Middle frontal gyrus (tissue), 1 donor: ENCODE measurements at regions not wholly inside any gene's neighbourhood (a gene's known extent, or its start where the extent isn't known, plus 50 kb on each side); places are given as distances from the start of the nearest gene placed in this dataset.

Experiments
- DNase-seq: peaks from one replicate; pipeline ENCODE4 v3.0.0-alpha.2; 2015; ENCODE audit warnings: low spot score; ENCODE audit errors: extremely low spot score

- DNase-seq, result no peak
Measured at GRCh38 chr6:3643921-3644738, 107.4 kb downstream of the PXDC1 start.

- no peak for DNase-seq
Measured at GRCh38 chr6:3640868-3641267, 110.6 kb downstream of the PXDC1 start.

GRCh38 chr6:3638662-3639061 is 112.9 kb downstream of the PXDC1 start:
- no peak for DNase-seq

GRCh38 chr6:3636060-3636459 is 115.5 kb downstream of the PXDC1 start:
- DNase-seq, result no peak

DNA sequence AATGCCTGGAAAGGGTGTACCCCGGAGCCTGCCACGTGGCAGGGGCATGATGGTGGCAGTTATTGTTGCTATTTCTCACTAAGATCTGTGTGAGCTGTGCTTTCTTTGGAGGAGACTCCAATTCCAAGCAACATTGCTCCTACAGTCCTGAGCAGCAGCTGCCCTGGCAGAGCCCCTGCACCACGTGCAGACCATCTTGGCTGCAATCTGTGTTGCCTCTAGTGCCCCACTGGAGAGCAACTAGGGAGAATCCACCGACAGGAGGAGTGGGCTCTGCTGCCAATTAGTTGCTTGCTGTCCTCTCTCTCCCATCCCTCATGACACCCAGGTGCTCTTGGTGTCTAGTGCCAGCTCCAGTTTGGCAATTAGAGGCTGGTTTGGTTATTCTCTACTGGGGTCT is 116.0 kb downstream of the PXDC1 start:
- no peak for DNase-seq

DNA sequence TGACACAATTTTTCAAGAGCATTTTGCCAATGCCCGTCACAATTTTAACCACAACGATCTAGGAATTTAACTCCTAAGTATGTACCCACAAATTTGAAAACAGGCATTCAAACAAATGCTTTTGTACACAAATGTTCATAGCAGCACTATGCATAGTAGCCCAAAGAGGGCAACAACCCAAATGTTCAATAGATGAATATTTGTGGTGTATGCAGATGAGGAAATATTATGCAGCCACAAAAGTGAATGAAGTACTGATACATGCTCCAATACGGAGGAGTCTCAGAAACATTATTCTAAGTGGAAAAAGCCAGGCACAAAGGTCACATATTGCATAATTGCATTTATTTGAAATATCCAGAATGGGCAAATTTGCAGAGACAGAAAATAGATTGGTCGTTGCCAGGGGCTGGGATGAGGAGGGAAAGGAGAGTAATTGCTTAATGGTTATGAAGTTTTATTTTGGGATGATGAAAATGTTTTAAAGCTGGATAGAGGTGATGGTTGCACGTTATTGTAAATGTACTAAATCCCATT is 117.2 kb downstream of the PXDC1 start:
- DNase-seq, result no peak

DNA sequence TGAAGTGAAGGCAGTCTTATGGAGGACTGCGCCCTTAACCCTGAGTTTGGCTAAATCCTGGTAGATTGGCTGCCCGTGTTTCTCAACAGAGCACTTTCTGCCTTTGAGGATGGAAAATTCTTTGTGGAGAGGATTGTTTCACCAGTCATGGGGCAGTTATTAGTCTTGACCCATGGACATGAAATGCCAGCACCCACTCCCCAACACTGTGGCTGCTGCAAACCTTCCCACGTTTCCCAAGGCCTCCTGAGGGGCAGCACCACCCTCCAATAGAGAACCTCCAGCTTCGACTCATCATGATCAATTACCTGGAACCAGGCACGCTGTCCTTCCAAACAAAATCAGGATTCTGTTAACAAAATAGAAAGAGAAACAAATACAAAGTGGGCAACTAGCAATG is 117.8 kb downstream of the PXDC1 start:
- DNase-seq, result no peak

- no peak for DNase-seq
Measured at GRCh38 chr6:3631877-3632276, 119.6 kb downstream of the PXDC1 start.

DNA sequence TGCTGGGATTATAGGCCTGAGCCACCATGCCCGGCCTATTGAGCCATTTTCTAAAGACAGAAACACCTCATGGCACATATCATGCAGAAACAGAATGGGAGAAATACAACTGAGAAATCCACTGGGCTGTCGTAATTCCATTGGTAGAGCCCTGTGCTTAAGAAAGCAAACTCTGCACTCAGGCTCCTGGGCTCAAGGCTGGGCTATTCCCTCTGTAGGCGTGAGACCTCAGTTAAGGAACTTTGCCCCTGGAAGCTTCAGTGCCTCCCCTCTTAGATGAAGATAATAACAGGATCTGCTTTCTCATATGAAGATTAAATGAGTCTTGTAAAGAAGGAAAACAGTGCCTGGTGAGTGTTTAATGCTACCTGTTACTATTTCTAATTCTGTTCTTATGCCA is 120.3 kb downstream of the PXDC1 start:
- DNase-seq, result no peak

DNA sequence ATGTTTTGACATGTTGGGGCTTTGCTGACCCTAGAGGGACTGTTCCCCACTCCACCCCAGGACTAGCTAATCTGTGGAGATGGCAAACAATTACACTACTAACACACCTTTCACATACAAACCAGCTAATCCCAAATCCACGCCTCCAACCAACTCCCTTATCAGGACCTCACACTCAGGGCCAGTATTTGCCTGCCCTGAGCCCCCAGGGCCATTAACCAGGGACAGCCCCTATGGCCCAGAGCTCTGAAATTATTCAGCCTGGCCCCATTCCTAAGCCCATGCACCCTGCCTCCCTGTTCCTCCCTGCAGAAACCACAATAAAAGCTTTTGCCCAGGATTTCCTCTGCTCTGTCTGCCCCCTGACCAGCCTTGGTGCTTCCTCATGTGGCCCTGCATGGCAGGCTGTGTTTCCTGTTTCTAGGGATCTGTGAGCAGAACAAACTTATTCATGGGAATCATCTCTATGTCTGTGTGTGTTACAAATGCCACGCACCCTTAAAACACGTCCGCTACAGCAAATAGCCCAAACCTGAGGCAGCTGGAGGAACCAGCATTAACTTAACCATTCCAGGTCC is 121.2 kb downstream of the PXDC1 start:
- no peak for DNase-seq

DNA sequence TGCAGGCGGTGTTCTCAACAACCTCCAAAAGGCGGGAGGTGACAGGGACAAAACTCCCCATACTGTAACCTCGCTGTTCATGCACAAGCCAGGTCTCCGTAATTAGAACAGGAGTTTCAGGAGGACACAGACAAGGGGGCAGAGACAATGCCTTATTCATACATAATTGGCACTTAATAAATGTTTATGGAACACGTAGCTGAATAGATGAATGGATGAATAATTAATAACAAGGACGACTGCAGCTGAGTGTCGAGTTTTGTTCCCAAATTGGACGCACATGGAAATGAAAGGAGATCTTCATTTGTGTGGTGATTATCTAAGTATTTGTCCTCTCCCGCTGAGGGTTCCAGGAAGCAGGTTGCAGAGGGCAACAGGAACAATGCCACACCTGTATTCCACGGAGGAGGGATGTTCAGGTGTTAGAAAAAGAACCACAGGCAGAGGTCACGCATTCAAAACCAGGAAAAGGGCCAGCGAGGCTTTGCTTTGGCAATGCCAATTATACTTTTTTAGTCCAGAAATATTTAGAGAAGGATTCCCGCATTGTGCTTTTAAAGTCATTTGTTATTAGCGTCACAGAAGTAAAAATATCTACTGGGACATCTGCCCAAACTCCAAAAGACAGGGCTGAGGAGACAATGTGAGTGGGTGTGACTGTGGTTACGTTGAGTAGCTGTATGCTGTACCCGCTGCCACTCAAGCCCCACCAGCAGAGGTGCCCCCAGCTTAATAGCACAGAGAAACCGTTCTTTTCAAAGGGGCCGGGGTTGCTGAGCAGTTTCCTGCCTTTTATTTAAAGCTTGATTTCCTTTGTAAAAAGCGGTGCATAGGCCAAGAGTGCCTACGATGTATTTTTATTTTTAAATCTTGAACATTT is 123.3 kb downstream of the PXDC1 start:
- no peak for DNase-seq

DNA sequence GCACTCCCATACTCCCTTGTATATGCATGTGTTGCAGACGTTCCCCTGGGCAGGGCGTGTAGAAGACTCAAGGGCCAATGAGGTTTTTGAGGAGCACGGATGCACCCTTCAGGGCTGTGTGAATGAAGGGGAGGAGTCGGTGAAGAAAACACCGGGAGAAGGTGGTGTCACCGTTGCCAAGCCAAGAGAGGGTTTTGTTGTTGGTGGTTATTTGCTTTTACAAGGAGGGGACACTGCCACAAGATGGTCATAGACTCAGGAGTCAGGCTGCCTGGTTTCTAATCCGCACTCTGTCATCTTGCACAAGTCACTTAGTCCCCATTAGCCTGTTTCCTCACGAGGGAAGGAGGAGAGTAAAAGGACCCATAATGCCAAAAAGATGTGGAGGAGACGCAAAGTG is 124.0 kb downstream of the PXDC1 start:
- DNase-seq, result no peak

DNA sequence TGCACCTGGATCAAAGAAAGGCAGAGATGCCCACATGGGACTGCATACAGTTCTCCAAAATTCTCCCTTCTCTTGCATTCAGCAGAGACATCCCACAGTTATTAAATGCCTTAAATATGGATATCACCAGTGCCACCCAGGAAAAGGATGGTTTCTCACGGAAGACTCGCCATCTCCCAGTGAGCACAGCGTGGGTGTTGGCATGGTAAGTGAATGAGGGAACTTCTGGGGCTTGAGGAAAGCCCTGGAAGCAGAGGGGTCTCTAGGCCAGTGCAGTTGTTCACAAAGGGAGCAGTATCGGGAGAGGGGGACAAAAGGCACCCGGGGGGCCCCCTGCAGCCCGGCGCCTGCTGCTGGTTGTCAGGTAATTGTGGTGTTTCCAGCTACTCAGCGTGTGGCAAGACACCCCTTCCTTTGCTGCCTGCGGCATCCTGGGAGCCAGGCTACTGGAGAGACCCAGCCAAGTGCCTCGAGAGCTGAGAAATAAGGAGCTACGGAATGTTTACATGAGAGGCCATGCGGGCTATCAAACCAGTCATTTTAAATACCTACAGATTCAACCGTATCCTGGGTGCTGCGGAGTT is 125.4 kb downstream of the PXDC1 start:
- DNase-seq, result no peak

- no peak for DNase-seq
Measured at GRCh38 chr6:3625149-3625979, 126.1 kb downstream of the PXDC1 start.

- DNase-seq, result no peak
Measured at GRCh38 chr6:3624250-3625136, 127.0 kb downstream of the PXDC1 start.

- no peak for DNase-seq
Measured at GRCh38 chr6:3623451-3624249, 127.9 kb downstream of the PXDC1 start.

- no peak for DNase-seq
Measured at GRCh38 chr6:3621411-3621810, 130.1 kb downstream of the PXDC1 start.

GRCh38 chr6:3620937-3621336 is 130.6 kb downstream of the PXDC1 start:
- no peak for DNase-seq

- DNase-seq, result no peak
Measured at GRCh38 chr6:3620389-3620788, 131.1 kb downstream of the PXDC1 start.
